ENCODE measurements at regions not wholly inside any gene's neighbourhood (a gene's known extent, or its start where the extent isn't known, plus 50 kb on each side); places are given as distances from the start of the nearest gene placed in this dataset.

GRCh38 chr14:41072776-41073175 lies 533.9 kb upstream of the LRFN5 start:
- TF ChIP-seq CTCF (IDR thresholded peaks at IDR 0.05) (no peak), ZFX (IDR thresholded peaks at IDR 0.05; ENCODE audit: borderline replicate concordance) (no peak)

Data from 22Rv1 (cell line).